Activated CD8-positive, alpha-beta T cell treated with anti-CD3 and anti-CD28 coated beads for 36 hours (primary cell): ENCODE measurements at regions not wholly inside any gene's neighbourhood (a gene's known extent, or its start where the extent isn't known, plus 50 kb on each side); places are given as distances from the start of the nearest gene placed in this dataset.
"Not testable (repeated sequence)": the region's sequence is repeated elsewhere in the genome, so short reads cannot be mapped to it uniquely, and the experiment has no call there.

ENCODE experiments used
- ATAC-seq: fragments of 200-7000 bp; cut with Tn5 transposase; one replicate; pipeline ENCODE4 v1.10.0; 2021; ENCODE audit warnings: mild to moderate bottlenecking, moderate library complexity
- CTCF ChIA-PET: fragments of 350-600 bp; sonication (Branson Sonifier 250); formaldehyde crosslinking; loops from one replicate; lab custom pipeline; 2021; ENCODE audit warnings: antibody characterized with exemption; lab: Charles Lee
- POLR2A ChIA-PET: fragments of 350-600 bp; sonication (Branson Sonifier 250); formaldehyde crosslinking; loops from one replicate; lab custom pipeline; 2021; ENCODE audit warnings: antibody characterized with exemption; lab: Charles Lee
- DNase-seq: peaks from one replicate; pipeline ENCODE4 v3.0.0-alpha.2; 2020
- H3K27ac Mint-ChIP-seq: one replicate; pipeline ENCODE4 v1.8.0; 2021; ENCODE audit warnings: mild to moderate bottlenecking, mixed read lengths
- H3K27me3 Mint-ChIP-seq: one replicate; pipeline ENCODE4 v1.8.0; 2021; ENCODE audit warnings: mixed read lengths
- H3K36me3 Mint-ChIP-seq: one replicate; pipeline ENCODE4 v1.8.0; 2021; ENCODE audit warnings: low read depth, mixed read lengths
- H3K4me1 Mint-ChIP-seq: one replicate; pipeline ENCODE4 v1.8.0; 2021; ENCODE audit warnings: low read depth, mixed read lengths
- H3K4me3 Mint-ChIP-seq: one replicate; pipeline ENCODE4 v1.8.0; 2021; ENCODE audit warnings: mild to moderate bottlenecking, moderate library complexity, mixed read lengths
- H3K9me3 Mint-ChIP-seq: one replicate; pipeline ENCODE4 v1.8.0; 2021; ENCODE audit warnings: mixed read lengths
- intact Hi-C: fragments of 100-400 bp; cut with micrococcal nuclease; formaldehyde crosslinking; loops from one replicate; pipeline ENCODE4 v1.10.0; 2022

DNA sequence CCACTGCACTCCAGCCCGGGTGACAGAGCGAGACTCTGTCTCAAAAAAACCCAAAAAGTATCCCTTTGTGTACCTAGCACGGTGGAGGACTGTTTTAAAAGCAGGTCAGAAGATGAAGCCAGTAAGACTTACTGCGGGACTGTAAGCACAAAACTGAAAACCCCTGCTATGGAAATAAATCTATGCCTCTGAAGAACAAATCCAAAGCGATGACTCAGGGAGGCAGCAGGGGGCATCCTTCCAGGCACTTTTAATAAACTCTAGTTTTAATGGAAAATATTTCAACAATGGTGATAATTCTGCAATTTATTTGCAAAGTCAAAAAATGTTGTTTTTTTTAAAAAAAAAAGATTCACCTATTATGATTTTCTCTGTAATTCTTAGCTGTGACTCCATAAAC, 326.8 kb downstream of the BCL2L11 start:
- CTCF ChIA-PET, H3K9me3 Mint-ChIP-seq, POLR2A ChIA-PET, H3K27me3 Mint-ChIP-seq, H3K27ac Mint-ChIP-seq, DNase-seq, H3K4me1 Mint-ChIP-seq, H3K4me3 Mint-ChIP-seq, intact Hi-C loops, ATAC-seq, H3K36me3 Mint-ChIP-seq: not testable (repeated sequence)

DNA sequence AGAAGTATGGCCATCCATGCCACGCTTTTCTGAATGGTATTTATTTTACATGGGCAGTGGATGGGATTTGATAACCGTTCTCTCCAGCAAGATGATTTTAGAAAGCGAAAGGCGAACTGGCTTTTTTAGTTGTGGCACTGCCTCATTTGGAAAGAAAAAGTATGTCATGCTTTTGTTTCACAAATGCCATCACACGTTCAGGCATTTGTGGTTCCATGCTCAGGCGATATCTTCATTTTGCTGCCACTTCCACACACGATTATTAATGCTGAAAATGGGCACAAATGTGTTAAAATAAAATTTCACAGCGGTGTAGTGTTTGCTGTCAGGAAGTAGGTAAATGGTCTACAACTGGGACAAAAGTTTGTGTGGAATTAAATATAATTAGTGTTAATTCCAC, 328.1 kb downstream of the BCL2L11 start:
- H3K27ac Mint-ChIP-seq, H3K4me3 Mint-ChIP-seq, DNase-seq, H3K4me1 Mint-ChIP-seq, H3K9me3 Mint-ChIP-seq, intact Hi-C loops, ATAC-seq, POLR2A ChIA-PET, H3K36me3 Mint-ChIP-seq, CTCF ChIA-PET, H3K27me3 Mint-ChIP-seq: not testable (repeated sequence)

DNA sequence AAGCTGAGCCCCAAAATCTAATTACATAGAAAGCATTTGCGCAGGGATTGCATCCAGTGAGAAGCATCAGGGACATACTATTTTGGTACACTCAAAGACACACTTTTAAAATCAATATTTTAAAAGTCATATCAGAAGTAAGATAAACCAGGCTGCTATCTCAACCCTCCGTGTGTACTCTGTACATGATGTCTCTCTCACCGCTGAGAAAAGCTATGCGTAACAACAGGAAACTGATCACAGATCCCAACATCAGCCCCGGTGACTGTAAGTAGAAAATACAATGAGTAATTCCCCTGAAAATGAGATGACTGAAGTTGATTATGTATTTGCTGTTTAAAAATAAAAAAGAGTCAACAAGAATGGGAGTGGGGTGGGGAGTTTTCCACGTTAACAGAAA, 329.8 kb downstream of the BCL2L11 start:
- POLR2A ChIA-PET, H3K27ac Mint-ChIP-seq, CTCF ChIA-PET, intact Hi-C loops, H3K9me3 Mint-ChIP-seq, H3K36me3 Mint-ChIP-seq, H3K4me1 Mint-ChIP-seq, H3K4me3 Mint-ChIP-seq, H3K27me3 Mint-ChIP-seq, DNase-seq: not testable (repeated sequence)
- peak; percentile 71 for ATAC-seq

DNA sequence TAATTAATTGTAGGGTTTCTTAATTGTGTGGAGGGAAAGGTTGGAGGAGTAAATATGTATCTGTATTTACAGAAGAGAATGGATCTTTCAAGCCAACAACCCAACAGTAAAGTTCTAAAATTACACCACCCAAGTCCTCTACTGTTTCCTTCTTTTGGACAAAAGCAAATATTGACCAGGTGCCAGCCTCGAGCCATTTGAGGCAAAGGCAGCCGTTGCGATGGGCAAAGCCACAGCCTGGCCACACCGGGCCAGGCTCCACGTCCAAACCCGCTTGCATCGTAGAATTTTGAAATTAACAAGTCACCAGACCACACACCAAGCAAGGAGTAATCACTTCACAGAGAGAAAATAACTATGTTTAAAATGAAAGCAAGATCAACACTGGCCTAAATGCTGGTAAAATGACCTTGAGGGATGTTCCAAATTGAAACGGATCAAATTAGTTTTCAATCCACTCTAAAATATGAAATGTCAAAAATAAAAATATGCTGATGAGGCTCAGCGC, 331.0 kb downstream of the BCL2L11 start:
- H3K27me3 Mint-ChIP-seq, H3K36me3 Mint-ChIP-seq, H3K9me3 Mint-ChIP-seq, CTCF ChIA-PET, ATAC-seq, intact Hi-C loops, POLR2A ChIA-PET, DNase-seq, H3K4me1 Mint-ChIP-seq: not testable (repeated sequence)
- peak overlapping the region; percentile 88 for H3K27ac Mint-ChIP-seq
- H3K4me3 Mint-ChIP-seq, result peak overlapping the region; percentile 47

DNA sequence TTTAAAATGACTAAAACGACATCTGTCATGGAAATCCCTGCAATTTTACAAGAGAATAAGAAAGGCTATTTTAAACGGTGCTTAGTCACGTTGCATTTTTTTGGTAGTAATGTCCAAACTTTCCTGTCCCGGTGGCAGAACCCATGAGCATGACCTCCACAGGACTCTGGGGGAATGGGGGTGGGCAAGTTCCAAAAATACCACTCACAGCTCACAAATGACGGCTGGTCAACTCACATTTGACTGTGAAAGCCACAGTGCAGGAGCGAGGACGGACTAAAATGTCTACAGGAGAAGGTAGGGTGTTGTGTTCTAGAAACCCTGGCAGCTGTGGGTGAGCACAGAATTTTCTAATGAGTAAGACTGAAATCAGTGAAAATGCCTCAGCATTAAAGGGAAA, 331.5 kb downstream of the BCL2L11 start:
- H3K27me3 Mint-ChIP-seq, H3K9me3 Mint-ChIP-seq, H3K4me1 Mint-ChIP-seq, intact Hi-C loops, POLR2A ChIA-PET, CTCF ChIA-PET, H3K36me3 Mint-ChIP-seq: not testable (repeated sequence)
- ATAC-seq, result peak; percentile 57
- peak; percentile 25 for DNase-seq
- Mint-ChIP-seq H3K4me3 (peak overlapping the region; percentile 47), H3K27ac (peak overlapping the region; percentile 88)

DNA sequence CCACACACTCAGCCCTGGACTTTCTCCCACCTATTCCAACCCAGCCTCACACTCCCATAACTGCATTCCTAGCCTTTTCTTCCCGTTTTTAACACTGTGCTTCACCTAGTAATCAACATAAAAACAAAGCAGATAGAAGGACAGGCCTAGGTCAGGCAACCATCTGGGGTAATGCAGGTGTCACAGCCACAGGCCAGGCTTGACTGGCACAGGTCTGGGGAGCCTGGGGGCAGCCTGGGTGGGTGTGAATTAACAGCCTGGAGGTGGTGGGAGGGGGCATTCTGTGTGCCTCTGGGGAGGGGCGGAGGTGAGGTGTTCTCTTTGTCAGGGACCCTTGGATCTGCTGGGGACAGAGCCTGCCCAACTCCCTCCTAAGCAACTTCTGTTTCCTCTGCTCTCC, 332.6 kb downstream of the BCL2L11 start:
- H3K27ac Mint-ChIP-seq, intact Hi-C loops, POLR2A ChIA-PET, H3K4me3 Mint-ChIP-seq, CTCF ChIA-PET, H3K27me3 Mint-ChIP-seq, ATAC-seq, H3K9me3 Mint-ChIP-seq, H3K36me3 Mint-ChIP-seq, DNase-seq, H3K4me1 Mint-ChIP-seq: not testable (repeated sequence)

DNA sequence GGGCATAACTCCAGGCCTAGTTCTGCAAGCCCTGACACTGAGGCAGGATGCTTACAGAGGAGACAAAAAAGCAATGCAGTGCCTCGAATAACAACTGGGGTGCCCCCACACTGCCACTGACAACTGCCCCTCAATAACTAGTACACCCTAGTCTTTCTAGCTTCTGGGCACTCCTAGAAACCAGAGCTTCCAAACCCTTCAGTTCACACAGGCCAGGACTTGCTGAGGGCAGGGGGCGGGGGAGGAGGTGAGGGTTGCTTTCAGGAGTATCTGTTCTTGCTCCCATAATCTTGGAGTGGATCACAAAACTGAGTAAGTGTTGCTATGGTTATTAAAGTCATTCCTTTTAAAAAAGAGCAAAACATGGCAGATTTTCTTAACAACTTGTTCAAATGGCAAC, 333.1 kb downstream of the BCL2L11 start:
- H3K36me3 Mint-ChIP-seq, ATAC-seq, CTCF ChIA-PET, H3K4me1 Mint-ChIP-seq, H3K27ac Mint-ChIP-seq, DNase-seq, H3K9me3 Mint-ChIP-seq, intact Hi-C loops, POLR2A ChIA-PET, H3K4me3 Mint-ChIP-seq, H3K27me3 Mint-ChIP-seq: not testable (repeated sequence)

DNA sequence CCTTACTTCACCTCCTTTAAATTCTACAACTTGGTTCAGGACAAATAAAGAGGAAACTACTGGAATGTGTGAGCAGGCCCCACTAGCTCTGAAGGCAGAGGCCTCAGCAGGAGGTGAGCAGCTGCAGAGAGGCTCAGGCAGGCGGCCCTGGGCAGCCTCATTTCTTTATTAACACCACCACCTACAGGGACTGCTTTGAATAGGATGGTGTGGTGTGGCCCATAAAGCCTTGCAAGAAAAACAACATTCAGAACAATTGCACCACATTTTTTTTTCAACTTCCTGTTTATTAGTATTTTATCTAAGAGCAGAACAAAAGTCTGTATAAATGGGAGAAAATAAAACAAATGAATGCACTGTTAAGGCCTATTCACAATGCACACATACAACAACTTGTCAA, 333.7 kb downstream of the BCL2L11 start:
- H3K27me3 Mint-ChIP-seq, H3K27ac Mint-ChIP-seq, H3K4me1 Mint-ChIP-seq, POLR2A ChIA-PET, H3K36me3 Mint-ChIP-seq, H3K9me3 Mint-ChIP-seq, H3K4me3 Mint-ChIP-seq, CTCF ChIA-PET, intact Hi-C loops: not testable (repeated sequence)
- DNase-seq (peak; percentile 44), ATAC-seq (peak; percentile 80)

DNA sequence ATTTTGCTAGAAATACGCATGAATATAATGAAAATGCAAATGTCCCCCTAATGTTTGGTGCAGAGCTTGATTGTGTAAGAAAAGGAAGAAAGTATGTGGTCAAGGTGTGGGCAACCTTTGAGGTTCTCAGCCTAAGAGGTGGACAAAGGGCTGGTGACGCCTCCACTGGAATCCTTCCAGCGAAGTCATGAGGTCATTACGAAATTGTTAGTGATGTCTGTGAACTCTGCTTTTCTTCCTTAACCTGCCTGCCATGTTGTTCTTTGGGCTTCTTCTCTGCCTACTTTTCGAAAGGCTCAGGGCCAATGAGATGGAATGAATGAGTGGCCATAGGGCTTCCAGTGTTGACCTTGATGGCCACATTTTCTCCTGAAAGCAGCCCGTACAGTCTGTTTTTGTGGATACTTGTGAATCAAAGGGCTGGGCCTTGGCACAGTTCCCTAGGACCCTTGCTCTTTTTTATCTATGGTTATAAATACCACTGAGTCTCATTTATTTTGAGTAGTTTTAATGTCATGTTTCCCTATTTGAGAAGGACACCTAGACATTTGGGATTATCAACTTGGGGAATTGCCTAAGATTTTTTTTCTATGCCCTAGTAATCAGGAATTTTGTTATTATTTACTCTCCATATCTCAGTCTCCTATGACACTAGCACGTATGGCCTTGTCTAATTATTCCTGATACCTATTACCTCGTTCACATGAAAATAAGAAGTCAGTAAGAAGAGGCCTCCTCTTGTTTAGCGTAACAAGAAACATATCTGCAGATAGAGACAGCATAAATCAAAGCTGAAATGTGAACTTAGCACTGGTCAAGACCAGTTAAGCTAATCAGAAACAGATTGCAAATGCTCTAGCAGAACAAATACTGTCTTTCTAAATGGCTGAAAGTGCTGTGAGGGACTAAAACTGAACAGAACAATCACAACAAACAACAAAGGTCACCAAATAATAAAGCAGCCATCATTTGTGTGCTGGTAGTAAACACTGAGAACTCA, 334.6 kb downstream of the BCL2L11 start:
- H3K36me3 Mint-ChIP-seq, H3K9me3 Mint-ChIP-seq, ATAC-seq, CTCF ChIA-PET, DNase-seq, intact Hi-C loops, H3K27ac Mint-ChIP-seq, H3K4me3 Mint-ChIP-seq, H3K27me3 Mint-ChIP-seq, H3K4me1 Mint-ChIP-seq, POLR2A ChIA-PET: not testable (repeated sequence)

DNA sequence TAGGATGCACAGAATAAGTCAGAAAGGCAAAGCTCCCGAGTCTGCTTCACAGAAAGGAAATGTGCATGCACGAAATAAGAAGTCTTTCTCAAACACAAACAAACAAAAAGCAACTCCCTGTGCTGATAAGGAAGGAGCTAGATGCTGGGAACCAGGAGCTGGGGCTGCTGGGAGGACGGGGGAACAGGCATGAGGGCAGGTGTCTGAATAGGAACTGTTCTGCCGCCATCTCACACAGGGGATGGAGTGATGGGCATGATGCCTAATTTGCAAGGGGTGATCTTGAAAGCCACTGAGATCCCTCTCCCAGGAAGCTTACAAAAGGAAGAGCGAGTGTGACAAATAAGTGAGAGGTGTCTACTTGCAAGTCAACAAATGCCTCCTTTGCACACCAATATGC, 336.5 kb downstream of the BCL2L11 start:
- CTCF ChIA-PET, POLR2A ChIA-PET, H3K4me3 Mint-ChIP-seq, H3K27ac Mint-ChIP-seq, H3K4me1 Mint-ChIP-seq, ATAC-seq, H3K27me3 Mint-ChIP-seq, H3K36me3 Mint-ChIP-seq, H3K9me3 Mint-ChIP-seq, DNase-seq, intact Hi-C loops: not testable (repeated sequence)

DNA sequence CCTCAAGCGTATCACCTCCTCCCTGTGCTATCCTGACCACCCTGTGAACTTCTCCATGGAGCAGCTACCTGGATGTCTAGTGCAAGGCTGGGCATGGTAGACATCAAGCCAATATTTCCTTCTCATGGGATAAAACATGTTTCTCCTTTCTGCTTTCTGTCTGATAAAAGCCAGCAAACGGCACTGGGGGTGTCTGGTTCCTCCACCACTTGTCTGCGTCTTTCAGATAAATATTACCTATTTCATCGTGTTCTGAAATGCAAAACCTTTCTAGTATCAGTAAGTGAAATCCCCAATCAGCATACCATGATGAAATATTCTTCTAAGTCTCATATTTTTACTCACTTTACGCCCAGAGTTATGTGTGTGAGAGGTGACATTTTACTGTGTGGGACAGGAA, 340.2 kb downstream of the BCL2L11 start:
- H3K27ac Mint-ChIP-seq, H3K9me3 Mint-ChIP-seq, CTCF ChIA-PET, H3K4me3 Mint-ChIP-seq, DNase-seq, H3K36me3 Mint-ChIP-seq, POLR2A ChIA-PET, ATAC-seq, intact Hi-C loops, H3K27me3 Mint-ChIP-seq: not testable (repeated sequence)
- H3K4me1 Mint-ChIP-seq, result peaks cover 12% of the 10 kb centered on the region

DNA sequence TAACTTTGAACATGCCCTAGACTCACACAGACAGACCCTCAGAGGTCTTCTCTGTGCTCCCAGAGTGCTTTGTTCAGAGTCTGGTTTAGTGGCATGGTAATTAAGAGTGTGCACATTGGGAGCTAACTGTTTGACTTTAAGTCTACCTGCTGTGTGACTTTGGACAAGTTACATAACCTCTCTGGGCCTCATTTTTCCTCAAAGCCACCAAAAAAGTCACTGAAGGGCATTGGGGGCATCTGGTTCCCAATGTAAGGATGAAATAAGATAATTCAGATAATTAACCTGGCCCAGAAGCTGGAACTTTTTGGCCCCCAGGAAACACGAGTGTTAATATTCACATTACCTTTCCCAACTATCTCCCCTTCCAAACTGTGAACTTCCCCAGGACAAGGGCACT, 341.1 kb downstream of the BCL2L11 start:
- DNase-seq, intact Hi-C loops, H3K27me3 Mint-ChIP-seq, H3K27ac Mint-ChIP-seq, H3K4me3 Mint-ChIP-seq, ATAC-seq, H3K9me3 Mint-ChIP-seq, H3K36me3 Mint-ChIP-seq, POLR2A ChIA-PET, CTCF ChIA-PET: not testable (repeated sequence)
- peaks cover 14% of the 10 kb centered on the region for H3K4me1 Mint-ChIP-seq
